GM21526 (cell line): ENCODE measurements at regions not wholly inside any gene's neighbourhood (a gene's known extent, or its start where the extent isn't known, plus 50 kb on each side); places are given as distances from the start of the nearest gene placed in this dataset.

ENCODE experiments used
- ATAC-seq: cut with Tn5 transposase; IDR thresholded peaks from one replicate; pipeline ENCODE4 v1.9.1; 2021; ENCODE audit warnings: moderate library complexity; ENCODE audit not compliant: unreplicated experiment, low FRiP score

DNA sequence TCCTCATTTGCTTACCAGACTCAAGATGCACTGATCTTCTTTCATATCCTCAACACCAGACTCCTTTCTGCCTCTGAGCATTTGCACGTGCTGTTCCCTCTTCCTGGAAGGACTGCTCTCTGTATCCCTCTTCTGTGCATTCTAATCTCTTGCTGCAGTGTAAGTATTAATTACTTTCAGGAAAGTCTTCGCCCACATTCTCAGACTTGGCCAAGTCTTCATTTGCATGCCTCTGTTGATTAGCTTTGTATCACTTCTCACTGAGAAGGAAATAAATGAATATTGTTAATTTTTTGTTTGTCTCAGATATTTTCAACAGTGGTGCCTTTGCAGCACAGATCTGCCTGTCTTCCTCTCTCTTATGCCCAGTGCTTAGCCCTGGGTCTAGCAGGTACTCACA lies 50.3 kb upstream of the RAB3GAP2 start:
- no peak for ATAC-seq
